Right renal pelvis (tissue), 4 donors: ENCODE measurements at regions not wholly inside any gene's neighbourhood (a gene's known extent, or its start where the extent isn't known, plus 50 kb on each side); places are given as distances from the start of the nearest gene placed in this dataset.
"Not testable (repeated sequence)": the region's sequence is repeated elsewhere in the genome, so short reads cannot be mapped to it uniquely, and the experiment has no call there.

Experiments used
- DNase-seq, 4 donors: peaks; one replicate each; pipeline ENCODE4 v3.0.0-alpha.2; 2013; ENCODE audit warnings: low read depth in 4 of 4, low spot score in 3 of 4, missing footprints in 1 of 4

DNA sequence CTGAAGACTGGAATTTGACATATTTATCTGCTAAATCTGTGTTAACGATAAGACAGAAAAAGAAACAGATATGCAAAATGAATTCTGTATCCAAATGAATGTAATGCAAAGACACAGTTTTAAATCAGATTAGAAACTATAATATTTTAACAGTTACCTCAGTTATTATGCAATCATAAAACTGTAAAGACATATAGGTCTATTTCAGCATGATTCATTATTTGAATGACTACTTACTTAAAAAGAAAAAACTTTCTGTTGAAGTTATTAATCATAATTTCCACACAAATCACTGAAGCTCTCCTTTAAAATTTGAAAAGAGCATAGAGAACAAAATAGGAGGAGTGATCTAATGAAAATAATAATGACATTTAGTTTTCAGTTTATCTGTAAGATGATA, 742.6 kb downstream of the FSCB start:
- DNase-seq, result no peak

DNA sequence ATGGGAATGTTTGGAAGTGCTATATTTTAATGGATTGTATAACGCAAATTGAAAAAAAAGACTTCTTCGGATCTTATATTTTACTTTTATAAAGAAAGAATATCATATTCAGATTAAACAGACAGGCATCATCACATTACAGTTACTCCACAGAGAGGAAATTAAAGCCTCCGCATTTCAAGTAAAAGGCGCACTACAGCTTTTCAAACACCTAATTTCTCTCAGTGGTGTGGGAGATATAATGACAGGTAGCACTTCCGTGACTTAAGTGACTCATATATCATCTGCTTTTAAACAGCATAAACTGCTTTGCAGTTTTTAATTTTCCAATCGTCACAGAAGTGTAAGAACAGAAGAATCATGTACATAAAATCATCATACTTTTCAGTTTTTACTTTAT, 751.4 kb downstream of the FSCB start:
- DNase-seq, result no peak

DNA sequence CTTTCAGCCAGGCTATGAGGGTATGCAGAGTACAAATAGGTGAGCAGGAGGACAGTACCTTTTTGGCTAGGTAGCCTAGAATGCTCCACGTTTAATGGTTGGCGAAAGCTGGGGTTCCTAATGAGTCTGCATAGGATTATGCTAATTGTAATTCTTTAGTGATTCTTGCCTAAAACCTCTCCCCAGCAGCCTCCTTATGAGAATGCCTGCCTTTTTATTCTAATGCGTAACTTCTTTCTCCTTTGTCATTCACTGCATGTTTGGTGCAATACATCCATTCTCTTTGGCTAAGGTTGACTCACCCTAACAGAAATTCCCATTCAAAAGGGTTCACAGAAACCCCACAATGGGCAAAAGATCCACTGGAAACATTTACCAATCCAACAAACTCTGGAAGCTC, 752.2 kb downstream of the FSCB start:
- DNase-seq, result no peak

DNA sequence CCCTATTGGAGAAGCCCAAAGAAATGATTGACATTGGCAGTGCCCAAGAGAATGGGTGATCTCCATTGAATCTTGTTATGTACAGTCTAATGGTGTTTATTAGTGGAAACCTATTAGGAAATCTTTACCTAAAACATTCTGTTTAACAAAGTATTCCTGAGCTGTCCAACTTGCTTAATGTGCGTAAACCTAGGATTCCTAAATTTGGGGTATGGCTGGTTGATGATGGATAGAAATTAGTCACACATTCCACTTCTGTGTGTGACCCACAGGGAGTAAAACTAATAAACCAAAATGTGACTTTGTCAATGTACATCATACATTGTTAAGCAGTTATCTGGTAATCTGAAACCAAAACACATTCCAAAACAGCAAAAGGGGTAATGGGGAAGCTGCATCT, 761.3 kb downstream of the FSCB start:
- no peak for DNase-seq

DNA sequence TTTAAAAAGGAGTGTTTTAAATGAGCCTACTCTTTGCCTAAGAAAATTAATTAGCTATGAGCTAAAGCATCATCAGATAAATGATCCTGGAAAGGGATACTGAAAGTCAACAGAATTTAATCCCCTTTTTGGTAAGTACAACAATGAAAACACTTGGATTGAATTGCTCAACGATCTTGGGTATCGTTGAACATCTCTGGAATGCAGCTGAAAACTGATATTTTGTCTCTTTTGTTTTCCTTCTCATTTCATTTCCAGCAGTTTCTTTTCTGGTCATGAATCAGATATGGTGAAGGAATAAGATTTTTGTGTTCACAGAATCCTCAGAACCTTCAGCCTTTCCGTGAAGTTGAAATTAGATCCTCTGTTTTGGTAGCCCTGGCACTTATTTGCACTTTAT, 771.2 kb downstream of the FSCB start:
- DNase-seq, result no peak

DNA sequence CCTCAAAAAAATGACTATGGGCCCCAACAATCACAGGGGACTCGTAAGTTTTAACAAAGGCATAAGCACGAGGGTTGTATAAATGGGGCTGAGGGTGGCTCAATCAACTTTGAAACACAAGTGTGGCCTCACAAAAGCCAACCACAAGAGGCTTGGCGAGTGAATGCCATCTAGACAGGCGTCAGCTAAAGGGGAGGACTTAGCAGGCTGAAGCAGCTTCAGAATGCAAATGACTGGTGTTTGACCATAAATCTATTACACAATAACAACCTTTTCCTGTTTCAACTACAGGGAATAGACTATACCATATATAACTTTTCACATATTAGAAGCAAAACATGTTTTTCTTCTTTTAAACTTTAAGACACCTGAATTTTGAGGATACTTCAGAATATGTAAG, 777.9 kb downstream of the FSCB start:
- DNase-seq, result no peak

DNA sequence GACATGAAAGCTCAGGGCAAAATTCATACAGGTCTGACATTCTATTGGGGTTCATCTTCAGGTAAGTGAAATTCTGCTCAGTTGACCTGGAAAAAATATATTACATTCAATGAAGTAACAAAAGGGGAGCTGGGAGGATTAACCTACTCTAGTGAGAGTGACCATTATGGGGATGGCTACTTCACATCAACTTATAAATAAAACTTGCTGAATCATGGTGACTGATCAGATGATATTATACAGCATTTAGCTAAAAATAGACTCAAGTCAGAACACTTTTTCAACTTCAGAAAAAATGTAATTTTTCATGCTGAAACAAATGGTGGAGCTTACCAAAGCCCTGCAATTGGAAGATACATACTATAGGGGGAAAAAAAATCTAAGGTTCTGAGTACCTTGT, 800.2 kb downstream of the FSCB start:
- no peak for DNase-seq

DNA sequence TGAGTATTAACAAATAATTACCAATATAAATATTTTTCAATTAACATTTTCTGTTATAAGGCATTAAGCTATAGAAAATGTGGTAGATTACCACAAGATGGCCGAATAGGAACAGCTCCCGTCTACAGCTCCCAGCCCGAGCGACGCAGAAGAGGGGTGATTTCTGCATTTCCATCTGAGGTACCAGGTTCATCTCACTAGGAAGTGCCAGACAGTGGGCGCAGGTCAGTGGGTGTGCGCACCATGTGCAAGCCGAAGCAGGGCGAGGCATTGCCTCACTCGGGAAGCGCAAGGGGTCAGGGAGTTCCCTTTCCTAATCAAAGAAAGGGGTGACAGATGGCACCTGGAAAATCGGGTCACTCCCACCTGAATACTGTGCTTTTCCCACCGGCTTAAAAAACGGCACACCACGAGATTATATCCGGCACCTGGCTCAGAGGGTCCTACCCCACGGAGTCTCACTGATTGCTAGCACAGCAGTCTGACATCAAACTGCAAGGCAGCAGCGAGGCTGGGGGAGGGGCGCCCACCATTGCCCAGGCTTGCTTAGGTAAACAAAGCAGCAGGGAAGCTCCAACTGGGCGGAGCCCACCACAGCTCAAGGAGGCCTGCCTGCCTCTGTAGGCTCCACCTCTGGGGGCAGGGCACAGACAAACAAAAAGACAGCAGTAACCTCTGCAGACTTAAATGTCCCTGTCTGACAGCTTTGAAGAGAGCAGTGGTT, 808.4 kb downstream of the FSCB start:
- DNase-seq, result not testable (repeated sequence)

DNA sequence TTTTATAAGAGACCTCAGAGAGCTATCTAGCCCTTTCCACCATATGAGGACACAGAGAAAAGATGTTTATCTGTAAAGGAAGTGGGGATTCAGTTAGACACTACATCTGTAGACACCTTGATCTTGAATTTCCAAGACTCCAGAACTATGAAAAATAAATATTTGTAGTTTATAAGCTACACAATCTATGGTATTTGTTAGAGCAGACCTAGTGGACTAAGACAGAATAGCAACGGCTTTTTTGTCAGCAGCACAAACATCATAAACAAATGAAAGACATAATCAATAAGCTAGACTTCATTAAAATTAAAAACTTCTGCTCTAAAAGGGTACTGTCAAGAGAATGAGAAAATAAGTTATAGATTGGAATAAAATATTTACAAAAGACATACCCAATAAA, 810.1 kb downstream of the FSCB start:
- DNase-seq, result no peak

DNA sequence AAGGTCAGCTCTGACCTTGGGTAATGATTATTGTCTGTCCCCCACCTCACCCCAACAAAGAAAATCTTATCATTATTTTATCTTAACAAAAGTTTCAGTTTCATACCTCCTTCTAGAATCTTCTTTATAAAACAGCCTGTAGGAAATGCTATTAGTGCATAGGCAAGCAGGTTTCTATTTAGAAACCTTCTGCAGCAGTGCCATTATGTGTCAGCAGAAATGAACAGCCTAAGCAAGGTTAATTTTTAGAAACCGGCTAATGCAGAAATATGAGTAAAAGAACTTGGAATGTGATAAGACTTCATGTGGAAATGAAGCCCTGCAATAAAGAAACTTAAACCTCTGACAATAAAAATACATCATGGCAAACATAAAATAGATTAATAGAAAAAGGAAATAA, 814.4 kb downstream of the FSCB start:
- DNase-seq, result no peak

DNA sequence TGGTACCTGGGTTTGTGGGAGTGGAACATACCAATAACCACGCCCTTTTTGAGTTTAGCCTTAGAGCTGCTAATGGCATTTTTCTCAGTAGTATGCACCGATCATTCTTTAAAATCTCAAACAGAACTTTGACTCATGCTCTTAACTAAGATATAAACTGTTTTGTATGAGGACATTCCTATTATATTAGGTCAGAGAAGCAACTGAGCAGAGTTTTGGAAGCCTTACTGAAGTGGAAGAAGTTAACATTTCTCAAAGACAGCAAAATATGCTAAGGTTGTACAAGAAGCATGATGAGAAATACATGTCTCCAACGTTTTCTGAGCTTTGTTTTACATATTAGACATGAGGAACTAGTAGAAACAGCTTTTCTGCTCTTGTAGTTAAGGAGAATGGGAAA, 819.2 kb downstream of the FSCB start:
- no peak for DNase-seq

DNA sequence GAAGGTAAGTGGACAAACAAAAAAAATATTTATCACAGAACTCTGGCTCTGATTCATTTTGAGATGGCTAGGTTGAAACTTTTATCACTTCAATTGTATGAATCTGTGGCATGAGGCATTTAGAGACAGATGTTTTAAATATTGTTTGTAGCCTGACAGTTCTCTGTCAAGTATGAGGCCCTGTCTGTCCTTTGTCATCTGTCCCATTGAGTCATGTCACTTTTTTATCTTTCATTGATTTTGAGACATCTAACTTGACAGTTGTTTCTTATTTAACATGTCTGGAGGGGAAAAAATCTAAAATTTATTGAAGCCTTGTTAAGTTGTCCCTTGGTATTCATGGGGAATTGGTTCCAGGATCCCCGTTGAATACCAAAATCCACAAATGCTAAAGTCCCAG, 829.5 kb downstream of the FSCB start:
- DNase-seq, result no peak

DNA sequence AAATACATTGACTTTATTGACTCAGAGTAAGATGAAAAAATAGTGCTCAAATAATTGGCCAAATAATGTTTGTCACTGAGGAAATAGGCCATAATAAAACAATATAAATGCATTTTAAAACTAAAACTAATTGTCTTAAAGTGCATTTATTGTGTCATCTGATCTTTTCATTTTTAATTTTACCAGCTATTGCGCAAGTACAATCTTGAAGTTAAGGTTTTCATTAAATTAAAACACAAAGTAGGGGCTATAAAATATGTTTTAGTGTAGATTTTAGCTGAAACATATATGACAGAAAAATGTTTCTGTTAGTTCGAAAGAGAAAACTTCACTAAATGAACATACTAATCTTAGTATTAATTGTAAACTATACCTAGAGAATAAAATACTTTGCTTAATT, 832.8 kb downstream of the FSCB start:
- no peak for DNase-seq

DNA sequence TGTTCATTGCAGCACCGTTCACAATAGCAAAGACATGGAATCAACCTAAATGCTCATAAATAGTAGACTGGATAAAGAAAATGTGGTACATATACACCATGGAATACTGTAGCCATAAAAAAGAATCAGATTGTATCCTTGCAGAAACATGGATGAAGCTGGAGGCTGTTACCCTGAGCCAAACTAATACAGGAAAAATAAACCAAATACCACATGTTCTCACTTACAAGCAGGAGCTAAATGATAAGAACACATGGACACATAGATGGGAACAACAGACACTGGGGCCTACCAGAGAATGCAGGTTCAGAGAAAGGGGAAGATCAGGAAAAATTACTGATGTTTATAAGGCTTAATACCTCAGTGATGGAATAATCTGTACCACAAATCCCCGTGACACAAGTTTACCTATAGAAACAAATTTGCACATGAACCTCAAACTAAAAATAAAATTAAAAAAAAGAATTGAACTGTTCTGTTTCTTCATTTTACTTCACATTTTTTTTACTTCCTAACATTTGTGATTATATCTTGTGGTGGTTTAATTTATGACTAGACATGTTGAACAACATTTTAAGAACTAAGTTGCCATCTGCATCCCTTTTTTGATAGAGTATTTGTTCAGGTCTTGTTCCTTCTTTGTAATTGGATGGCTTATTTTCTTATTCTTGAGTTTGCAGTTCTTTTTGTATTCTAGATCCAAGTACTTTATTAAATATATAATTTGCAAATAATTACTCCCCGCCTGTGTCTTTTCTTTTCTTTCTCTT, 835.2 kb downstream of the FSCB start:
- DNase-seq, result no peak

DNA sequence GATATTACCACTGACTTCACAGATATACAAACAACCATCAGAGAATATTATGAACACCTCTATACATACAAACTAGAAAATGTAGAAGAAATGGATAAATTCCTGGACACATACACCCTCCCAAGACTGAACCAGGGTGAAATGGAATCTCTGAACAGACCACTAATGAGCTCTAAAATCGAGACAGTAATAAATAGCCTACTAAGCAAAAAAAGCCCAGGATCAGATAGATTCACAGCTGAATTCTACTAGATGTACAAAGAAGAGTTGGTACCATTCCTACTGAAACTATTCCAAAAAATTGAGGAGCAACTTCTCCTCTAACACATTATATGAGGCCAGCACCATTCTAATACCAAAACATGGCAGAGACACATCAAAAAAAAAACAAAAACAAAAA, 837.7 kb downstream of the FSCB start:
- no peak for DNase-seq

DNA sequence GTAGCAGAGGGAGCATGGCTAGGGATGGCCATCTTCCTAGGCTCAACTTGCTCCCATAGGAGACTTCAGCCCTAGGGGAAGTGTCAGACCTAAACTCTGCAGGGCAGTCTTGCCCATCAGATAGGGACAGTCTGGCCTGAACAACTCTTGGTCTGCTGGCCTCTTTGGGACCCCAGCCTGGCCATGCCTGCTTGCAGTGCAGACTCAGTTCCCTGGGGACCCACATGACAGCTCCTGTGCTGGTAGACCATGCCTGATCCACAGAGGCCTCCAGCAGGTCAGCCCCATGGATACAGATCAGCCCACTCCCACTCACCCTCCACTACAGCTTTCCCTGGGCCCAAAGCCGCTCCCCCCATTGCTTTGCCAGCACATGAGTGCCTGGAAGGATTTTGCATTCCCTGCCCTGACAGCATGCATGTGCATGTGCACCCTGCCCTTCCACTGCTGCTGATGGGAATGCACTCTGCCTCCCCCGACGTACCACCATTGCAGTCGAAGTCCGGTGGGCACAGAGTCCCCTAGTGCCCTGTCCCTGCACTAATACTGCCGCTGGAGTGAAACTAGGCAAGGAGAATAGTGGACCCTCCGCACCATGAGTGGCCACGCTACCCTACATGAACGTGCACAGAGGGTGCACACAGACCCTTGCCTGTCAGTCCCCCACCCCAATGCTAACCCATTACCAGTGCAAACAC, 841.4 kb downstream of the FSCB start:
- no peak for DNase-seq

DNA sequence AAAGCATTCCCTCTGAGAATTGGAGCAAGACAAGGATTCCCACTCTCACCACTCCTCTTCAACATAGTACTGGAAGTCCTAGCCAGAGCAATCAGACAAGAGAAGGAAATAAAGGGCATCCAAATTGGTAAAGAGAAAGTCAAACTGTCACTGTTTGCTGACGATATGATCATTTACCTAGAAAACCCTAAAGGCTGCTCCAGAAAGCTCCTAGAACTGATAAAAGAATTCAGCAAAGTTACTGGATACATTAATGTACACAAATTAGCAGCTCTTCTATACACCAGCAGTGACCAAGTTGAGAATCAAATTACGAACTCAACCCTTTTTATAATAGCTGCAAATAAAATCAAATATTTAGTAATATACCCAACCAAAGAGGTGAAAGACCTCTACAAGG, 851.9 kb downstream of the FSCB start:
- DNase-seq, result not testable (repeated sequence)

DNA sequence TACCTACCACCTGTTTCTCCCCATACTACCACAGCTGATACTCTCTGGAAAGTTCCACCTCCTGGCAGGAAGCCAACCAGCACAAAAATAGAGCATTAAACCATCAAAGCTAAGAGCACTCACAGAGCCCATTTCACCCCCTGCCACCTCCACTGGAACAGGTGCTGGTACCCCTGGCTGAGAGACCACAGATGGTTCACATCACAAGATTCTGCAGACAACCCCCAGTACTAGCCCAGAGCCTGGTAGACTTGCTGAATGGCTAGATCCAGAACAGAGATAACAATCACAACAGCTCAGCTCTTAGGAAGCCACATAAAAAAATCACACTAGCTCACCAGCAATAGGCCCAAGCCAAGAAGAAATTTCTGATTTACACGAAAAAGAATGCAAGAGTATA, 855.2 kb downstream of the FSCB start:
- no peak for DNase-seq

DNA sequence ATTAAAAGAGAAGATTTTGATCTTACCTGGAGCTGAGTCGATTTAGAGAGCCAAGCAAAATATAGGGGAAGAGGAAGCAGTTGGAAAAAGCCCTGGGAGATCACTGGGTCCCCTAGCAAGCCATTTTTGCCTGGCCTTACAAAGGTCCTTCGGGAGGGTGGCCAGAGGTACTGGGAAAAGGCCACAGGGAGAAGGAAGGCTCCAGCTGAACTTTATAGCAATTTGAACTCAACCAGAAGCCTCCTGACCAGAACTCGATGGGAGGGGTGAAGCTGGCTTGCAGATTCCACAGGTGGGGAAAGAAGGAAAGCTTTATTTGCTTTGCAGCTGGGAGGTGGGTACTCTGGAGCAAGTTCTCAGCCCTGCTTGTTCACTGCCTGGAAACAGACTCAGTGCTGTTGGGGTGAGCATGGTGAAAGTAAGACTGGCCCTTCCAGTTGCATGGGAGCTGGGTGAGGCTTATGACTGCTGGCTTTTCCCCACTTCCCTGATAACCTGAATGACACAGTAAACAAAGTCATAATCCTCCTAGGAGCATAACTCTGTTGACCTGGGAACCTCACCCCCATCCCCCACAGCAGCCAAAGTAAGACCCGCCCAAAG, 855.8 kb downstream of the FSCB start:
- DNase-seq, result no peak

DNA sequence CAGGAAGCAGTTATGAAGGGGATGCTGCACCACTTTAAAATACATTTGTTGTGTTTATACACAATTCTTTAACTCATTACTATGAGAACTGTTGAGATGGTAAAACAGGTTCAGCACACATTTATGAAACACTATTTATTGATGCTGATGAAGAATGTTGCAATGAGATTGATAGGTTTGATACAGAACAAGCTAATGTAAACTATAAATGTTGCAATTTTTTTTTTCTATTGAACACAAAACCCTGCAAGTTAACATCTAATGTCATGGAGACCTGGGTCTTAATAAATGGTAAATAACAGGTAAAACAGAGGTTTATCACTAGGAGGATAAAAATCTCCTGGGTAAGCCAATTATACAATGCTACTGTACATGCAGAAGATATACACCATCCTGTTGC, 857.6 kb downstream of the FSCB start:
- no peak for DNase-seq

DNA sequence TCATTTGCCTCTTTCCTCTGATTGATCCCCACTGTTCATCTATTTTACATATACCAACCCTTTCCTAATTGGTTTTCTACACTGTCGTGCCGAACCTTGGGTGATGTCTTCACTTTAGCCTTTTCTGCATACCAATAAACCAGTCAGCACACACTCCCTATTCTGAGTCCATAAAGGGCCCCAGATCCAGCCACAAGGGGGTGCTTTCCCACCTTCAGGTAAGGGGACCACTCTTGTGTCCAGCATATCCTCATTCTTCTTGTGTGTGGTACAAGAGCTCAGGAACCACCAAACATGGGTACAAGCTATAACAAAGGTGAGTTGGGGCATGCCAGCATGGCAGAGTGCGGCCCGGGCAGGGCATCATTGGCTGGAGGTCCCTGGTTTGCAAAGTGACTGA, 859.8 kb downstream of the FSCB start:
- DNase-seq, result no peak
